GM21447 (cell line): ENCODE measurements at regions not wholly inside any gene's neighbourhood (a gene's known extent, or its start where the extent isn't known, plus 50 kb on each side); places are given as distances from the start of the nearest gene placed in this dataset.

Experiments used
- ATAC-seq: cut with Tn5 transposase; IDR thresholded peaks from one replicate; pipeline ENCODE4 v1.9.1; 2021; ENCODE audit not compliant: unreplicated experiment

DNA sequence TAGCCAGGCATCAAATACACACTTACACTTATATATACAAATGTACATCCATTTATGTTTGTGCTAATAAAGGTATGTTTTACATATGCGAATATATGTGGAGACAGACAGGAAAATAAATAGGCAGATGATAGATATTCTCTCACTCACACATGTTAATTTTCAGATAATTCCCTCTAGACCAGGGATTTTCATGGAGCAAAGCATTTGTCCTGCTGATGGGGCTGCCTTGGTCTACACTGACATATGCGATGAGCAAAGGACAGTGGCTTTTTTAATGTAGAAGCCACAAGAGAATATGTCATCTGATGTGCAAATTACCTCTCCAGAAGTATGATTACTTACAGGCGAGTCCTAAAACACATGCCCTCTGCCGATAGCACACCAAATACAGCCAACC, 224.5 kb downstream of the VEGFC start:
- ATAC-seq = no peak

GRCh38 chr4:176569301-176569700, 223.4 kb downstream of the VEGFC start:
- no peak for ATAC-seq

DNA sequence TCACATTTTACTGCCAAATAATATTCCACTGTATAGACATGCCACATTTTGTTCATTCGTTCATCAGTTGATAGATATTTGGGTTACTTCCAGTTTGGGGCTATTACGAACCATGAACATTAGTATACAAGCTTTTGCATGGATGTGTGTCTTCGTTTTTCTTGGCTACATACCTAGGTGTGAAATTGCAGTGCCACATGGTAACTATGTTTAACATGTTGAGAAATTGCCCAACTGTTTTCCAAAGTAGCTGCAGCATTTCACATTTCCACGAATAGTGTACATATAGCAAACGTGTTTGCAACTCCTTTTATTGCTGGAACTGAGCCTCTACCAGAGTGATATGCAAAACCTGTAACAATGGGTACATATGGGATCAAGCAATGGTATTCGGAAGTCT, 221.5 kb downstream of the VEGFC start:
- no peak for ATAC-seq

DNA sequence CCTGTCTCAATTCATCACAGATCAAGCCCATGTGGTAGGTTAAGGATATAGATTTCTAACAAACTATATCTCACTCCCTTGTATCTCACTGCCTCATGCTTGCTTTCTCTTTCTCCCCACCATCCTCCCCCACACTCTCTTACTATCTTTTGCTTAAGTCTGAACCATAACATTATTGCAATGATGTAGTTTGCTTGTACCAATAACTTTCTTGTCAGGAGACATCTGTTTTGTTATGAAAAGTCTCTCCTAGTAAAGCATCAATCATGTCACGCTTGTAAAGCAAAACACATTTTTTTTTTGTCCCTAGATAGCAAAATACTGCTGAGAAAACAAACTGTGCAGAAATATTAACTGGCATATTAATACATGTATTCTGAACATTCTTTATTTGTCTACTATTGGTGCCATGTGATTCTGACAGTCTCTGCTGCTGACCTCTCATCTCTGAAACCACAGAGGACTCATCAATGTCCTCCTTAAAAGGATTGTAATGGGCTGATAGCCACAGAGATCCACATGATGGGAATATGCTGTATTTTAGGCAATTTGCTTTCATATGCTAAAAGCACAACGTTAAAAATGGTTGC, 217.5 kb downstream of the VEGFC start:
- ATAC-seq = no peak

GRCh38 chr4:176579226-176579625, 213.5 kb downstream of the VEGFC start:
- no peak for ATAC-seq

- ATAC-seq = no peak
These were observed 209.4 kb downstream of the VEGFC start for GRCh38 chr4:176583278-176583677.

DNA sequence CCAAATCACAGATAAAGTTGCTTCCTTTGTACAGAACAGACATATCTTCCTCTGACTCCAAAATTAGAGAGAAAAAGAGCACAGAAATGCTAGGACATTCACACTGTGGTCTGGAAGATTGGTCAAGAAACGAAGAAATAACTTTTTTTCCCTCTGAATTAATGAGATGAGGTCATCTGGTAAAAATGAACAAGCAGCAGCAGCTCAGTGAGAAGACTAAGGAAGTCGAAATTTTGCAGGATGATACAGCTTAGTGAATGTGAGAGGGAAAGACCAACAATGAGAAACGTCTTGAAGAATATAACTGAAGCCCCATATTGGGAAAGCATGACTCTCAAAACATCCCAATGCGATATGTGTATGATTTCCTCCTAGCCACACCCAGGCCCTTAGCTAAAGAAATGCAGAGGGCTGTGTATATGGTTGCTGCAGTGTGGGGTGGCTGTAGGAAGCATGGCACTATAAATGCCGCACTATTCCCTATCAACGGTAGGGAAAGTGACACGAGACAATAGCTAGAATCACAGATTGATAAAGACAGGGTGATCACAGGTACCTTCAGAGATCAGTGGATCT, 208.6 kb downstream of the VEGFC start:
- ATAC-seq = no peak

DNA sequence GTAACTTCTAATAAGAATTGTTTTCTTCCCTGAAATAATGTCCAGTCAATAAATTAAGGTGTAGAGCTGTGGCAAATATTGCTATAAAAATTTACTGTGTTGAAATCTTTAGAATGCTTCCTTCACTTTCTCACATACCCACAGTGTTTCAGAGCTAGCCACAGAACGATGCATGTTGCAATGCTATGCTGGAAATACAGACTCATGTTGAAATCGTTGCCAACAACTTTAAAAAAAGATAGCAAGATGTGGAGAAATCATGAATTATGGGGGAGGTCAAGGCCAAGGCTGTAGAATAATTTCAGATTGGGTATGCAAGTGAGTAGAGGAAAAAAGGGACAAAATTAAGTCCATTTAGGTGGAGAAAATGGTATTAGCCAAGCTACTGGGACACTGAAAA, 204.8 kb downstream of the VEGFC start:
- no peak for ATAC-seq

- no peak for ATAC-seq
These were observed 204.3 kb downstream of the VEGFC start for GRCh38 chr4:176588436-176588835.

DNA sequence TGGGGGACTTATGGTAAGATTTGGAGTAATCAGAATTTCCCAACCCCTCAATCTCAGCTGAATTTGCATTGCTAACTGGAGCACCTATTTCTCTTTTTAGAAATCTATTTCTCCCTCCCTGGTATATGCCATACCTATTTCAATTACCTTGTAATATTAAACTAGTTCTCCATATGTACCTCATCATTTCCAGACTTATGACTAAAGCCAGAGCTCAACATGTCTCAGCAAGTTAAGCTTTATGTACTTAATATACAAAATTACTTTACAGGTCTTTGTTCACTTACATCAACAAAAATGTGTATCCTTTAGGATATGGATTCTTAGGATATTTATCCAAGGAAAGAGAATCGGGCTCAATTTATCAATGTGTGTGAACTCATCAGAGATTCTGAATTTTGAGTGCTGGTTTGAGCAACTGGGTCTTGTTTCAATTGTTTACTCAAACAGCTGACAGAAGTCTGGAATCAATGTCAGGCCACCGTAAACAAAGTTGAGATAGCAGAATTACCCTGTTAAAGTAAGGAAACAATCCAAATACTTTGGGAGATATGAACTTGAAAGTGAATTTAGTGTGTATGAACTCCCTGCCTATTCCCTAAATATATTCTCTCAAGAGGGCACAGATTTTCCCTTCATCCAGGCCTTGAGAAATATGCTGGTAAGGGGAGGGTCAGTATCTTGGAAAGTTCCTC, 199.6 kb downstream of the VEGFC start:
- ATAC-seq = no peak

GRCh38 chr4:176593943-176594342, 198.8 kb downstream of the VEGFC start:
- no peak for ATAC-seq

DNA sequence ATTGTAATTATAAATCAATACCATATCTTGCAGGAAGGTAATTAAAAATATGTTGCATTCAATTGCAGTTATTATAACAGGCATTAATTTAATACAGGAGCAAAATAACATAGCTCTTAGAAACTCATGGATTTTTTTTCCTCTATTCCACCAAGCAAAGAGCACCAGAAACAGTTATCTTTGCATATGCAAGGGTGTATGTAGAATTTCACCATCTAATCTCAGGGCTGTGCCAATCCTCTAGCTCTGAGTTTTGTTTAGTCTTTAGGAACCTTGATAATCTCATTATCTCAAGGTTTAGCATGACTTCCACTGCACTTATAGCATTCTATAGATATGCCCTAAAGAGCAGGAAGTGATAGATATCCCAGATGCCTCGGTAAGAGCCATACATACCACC, 197.5 kb downstream of the VEGFC start:
- no peak for ATAC-seq

DNA sequence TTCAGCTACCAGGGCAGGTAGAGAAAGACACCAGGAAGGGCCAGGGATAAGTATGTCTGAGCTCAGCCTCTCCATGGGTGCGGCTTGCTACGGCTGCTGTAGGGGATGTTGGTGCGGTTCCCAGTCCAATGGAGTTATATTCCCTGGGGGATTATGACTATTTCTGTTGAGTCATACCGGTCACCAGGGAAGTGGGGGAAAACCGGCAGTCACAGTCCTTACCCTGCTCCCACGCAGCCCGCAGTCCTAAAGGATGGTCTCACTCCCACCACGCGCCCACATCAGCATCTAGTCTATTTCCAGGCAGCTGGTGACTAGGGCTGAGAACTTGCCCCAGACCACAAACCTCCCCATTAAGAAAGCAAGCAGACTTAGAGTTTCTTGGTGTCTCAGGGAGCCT, 191.6 kb downstream of the VEGFC start:
- no peak for ATAC-seq

- no peak for ATAC-seq
These were observed 184.9 kb downstream of the VEGFC start for GRCh38 chr4:176607807-176608206.

DNA sequence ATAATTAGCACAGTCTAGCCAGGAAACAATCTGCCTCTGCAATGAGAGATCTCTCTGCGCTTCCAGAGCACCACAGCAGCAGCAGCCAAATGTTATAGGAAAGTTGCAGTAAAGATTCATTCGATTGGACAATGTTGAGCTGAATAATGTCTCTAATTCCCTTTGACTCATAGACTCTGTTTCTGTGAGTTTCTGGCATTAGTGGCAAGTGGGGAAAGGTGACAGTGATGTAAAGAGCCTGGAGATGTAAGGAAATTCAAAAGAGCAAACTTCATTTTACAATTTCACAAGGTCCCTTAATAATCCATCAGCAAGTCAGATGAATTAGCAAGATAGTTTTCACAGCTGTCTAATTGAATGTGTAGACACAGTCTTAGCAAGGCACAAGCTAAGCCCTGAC, 184.4 kb downstream of the VEGFC start:
- no peak for ATAC-seq

DNA sequence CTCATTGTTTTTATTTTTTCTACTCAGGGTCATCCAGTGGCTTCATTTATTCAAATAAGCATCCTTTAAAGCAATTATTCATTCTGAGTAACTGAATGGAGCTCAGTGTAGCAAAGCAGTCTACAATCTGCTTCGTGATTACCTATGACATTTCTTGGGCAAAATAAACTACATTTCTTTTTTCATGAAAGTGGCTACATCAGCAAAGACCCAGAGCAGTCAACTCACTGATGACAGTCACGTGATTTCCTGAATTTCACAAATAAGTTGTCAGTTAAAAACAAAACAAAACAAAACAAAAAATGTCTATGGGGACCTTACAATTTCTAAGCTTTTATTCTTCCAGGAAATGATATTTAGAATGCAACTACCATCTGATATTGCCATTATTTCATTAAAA, 182.1 kb downstream of the VEGFC start:
- ATAC-seq = no peak

GRCh38 chr4:176611381-176611780, 181.3 kb downstream of the VEGFC start:
- no peak for ATAC-seq

GRCh38 chr4:176611951-176612350, 180.8 kb downstream of the VEGFC start:
- ATAC-seq = no peak

GRCh38 chr4:176614793-176615192, 177.9 kb downstream of the VEGFC start:
- no peak for ATAC-seq

- no peak for ATAC-seq
These were observed 176.6 kb downstream of the VEGFC start for GRCh38 chr4:176616151-176616550.

- ATAC-seq = no peak
These were observed 174.6 kb downstream of the VEGFC start for GRCh38 chr4:176618138-176618537.

DNA sequence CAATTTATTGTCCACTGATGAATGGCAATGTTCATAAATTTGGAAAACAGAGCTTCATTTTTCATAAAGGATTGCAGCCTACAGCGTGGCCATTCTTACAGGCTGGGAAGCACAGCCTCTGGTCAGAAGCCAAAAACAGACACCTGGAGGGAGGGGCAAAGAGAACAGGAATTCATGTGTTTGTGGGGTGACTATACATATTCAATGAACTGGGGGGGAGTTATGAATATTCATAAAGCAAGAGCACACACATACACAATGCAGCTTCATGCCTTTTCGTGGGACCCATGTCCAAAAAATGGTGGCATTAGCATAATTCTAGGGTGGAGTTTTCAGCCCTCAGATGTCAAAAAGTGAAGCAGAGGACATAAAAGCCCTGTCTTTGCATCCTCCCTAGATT, 173.3 kb downstream of the VEGFC start:
- ATAC-seq = no peak
